ENCODE measurements at regions not wholly inside any gene's neighbourhood (a gene's known extent, or its start where the extent isn't known, plus 50 kb on each side); places are given as distances from the start of the nearest gene placed in this dataset.
"Not testable (repeated sequence)": the region's sequence is repeated elsewhere in the genome, so short reads cannot be mapped to it uniquely, and the experiment has no call there.

GRCh38 chr6:85002847-85003246 lies 238.4 kb upstream of the TBX18 start:
- no peak for DNase-seq

GRCh38 chr6:85000001-85000400 lies 235.6 kb upstream of the TBX18 start:
- no peak for DNase-seq

DNA sequence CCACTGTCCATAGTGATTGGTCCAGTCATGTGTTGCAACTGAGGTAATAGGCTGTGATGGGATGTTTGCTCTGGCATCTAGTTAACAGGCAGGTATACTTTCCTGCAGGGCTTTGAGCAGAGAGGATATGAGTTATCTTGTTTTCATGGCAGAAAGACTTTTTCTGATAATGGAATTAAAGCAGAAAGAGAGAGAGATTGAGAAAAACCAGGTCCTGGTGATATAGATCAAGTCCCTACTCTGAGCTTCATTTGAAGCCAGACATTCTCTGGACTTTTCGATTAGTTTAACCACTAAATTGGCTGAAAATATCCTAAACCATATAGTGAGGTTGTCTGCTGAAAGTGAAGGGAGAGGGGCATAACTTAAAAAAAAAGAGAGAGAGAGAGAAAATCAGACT lies 233.8 kb upstream of the TBX18 start:
- no peak for DNase-seq

DNA sequence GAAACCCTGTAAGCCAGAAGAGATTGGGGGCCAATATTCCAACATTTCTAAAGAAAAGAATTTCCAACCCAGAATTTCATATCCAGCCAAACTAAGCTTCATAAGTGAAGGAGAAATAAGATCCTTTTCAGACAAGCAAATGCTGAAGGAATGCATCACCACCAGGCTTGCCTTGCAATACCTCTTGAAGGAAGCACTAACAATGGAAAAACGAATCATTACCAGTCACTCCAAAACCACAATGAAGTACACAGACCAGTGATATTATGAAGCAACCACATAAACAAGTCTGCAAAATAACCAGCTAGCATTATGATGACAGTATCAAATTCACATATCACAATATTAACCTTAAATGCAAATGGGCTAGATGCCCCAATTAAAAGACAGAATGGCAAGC lies 224.4 kb upstream of the TBX18 start:
- not testable (repeated sequence) for DNase-seq

DNA sequence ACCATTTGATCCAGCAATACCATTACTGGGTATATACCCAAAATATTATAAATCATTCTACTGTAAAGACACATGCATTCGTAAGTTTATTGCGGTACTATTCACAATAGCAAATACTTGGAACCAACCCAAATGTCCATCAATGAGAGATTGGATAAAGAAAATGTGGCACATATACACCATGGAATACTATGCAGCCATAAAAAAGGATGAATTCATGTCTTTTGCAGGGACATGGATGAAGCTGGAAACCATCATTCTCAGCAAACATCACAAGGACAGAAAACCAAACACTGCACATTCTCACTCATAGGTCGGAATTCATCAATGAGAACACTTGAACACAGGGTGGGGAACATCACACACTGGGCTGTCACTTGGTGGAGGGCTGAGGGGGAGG lies 221.1 kb upstream of the TBX18 start:
- DNase-seq, result not testable (repeated sequence)

DNA sequence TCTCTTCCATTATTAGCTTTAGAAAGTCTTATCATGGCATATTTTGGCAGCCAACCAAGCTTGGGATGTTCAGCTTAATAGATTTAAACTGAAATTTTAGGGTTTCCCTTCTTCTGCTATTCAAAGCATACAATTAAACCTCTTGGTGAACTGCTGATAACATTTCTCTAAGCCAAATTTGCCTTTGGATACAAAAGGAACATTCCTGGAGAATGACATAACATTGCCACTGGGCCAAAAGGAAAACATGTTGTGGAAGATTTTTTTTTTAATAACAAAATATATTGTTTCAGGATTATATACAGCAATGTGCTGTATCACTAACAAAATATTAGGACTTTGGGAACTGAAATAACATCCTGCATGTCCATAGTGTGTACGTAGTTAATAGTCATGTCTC lies 215.1 kb upstream of the TBX18 start:
- no peak for DNase-seq

DNA sequence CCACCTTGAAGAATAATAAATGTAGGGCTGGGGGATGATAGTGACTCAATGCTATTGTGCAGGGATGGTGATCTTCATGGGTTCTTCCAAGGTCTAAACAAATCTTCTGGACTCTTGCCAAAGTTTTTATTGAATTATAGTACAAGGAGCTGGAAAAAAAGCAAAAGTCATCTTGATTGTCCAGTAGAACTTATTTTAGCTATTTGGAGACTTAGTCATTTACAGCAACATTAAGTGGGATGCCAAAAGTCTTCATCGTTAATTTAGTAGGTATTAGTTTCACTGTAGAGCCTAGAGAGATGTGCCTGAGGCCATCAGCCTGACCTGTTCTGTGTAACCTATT lies 212.9 kb upstream of the TBX18 start:
- DNase-seq, result no peak

- DNase-seq, result no peak
These were observed 212.3 kb upstream of the TBX18 start for GRCh38 chr6:84976526-84977362.

DNA sequence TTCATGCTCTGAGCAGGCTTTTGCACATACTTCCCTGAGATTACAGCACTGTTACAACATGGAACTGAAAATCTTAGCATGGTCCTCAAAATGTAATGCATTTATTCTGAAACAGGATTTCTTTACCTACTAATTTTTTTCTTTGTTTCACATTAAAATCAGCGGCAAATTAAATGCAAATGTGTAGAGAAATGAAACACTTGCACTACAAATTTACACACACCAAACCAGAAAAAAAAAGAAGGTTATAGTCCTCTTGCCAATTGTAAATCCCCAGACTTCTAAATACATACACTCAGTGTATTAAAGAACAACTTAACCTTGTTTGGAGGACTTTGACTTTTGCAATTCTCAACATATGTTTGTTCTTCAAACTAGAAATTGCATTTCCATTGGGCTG lies 210.9 kb upstream of the TBX18 start:
- DNase-seq, result no peak

- DNase-seq, result no peak
These were observed 209.2 kb upstream of the TBX18 start for GRCh38 chr6:84973606-84974005.

- no peak for DNase-seq
These were observed 203.6 kb upstream of the TBX18 start for GRCh38 chr6:84967965-84968364.

DNA sequence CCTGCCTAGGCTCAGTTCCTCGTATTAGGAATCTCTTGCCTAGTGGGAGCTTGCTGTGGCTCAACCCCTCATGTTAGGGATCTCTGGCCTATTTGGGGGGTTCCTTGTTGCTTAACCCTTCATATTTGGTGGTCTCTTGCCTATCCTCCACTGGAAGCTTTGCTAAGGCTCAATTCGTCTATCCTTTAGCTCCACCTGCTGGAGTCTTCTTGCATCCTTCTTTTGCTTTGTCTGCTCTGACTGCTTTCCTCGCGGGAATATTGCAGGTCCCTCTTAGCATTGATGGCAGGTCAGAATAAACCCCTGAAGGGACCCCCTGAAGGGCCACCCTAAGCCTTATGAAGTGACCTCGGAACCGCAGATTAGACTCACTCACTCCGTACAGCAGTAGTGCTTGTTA lies 203.0 kb upstream of the TBX18 start:
- no peak for DNase-seq

- no peak for DNase-seq
These were observed 188.8 kb upstream of the TBX18 start for GRCh38 chr6:84953111-84953755.

- DNase-seq, result not testable (repeated sequence)
These were observed 180.5 kb upstream of the TBX18 start for GRCh38 chr6:84944926-84945325.

DNA sequence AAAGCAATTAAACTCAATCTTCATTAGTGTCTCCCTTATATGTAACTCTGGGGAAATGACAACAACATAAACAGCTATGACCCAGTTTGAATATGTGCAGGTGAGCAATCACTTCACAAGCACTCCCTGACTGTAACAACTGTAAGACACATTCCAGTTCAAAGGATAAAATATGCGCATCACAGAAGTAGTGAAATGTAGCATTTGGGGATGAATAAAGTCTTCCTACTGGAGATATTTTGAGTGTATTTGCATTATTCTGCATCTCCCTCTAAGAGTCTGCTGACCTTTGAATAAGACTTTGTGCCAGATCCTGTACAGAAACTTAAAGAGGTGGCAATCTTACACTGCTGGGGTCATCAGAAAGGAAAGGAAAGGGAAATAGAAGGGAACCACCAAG lies 179.5 kb upstream of the TBX18 start:
- no peak for DNase-seq

DNA sequence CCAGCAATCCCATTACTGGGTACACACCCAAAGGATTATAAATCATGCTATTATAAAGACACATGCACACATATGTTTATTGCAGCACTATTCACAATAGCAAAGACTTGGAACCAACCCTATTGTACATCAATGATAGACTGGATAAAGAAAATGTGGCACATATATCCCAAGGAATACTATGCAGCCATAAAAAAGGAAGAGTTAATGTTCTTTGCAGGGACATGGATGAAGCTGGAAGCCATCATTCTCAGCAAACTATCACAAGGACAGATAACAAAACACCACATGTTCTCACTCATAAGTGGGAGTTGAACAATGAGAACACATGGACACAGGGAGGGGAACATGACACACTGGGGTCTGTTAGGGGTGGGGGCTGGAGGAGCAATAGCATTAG lies 177.2 kb upstream of the TBX18 start:
- DNase-seq, result not testable (repeated sequence)

- DNase-seq, result no peak
These were observed 164.8 kb upstream of the TBX18 start for GRCh38 chr6:84929212-84929611.

- DNase-seq, result no peak
These were observed 163.2 kb upstream of the TBX18 start for GRCh38 chr6:84927551-84927950.

- DNase-seq, result no peak
These were observed 162.1 kb upstream of the TBX18 start for GRCh38 chr6:84926189-84927155.

DNA sequence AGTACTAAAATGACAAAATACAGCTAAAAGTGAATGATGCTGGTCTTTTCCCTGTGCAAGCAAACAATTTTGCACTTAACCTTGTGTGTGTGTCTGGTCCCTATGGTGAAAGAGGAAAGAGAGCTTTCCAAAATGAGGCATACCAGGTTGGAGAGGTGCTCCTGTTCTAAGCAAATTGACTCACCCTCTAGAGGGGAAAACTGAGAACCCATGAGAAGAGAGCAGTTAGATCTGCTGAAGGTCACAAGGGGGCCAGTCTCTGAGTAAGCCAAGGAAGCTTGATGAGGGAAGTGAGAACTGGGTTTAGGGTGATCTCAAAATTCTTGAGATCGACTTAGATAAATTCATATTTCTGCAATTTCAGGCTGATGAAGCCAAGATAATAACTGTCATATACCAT lies 157.5 kb upstream of the TBX18 start:
- DNase-seq, result no peak

- DNase-seq, result no peak
These were observed 155.6 kb upstream of the TBX18 start for GRCh38 chr6:84920021-84920420.

DNA sequence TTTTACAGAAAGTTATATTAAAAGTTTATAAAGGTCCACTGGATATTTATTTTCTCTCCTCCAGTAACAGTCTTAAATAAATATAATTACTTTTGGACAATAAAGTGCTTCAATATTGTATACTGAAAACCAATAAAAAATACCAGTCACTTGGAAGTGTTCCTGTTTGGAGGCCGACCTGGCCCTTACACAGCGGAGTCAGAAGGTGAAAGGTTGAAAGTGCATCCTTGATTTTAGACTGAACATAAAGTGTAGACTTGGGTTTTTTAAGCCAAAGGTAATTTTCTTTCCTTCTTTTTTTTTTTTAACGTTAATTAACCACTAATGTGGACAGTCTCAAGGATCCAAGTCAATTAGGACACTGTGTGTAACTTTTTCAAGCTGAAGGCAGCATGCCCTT lies 152.3 kb upstream of the TBX18 start:
- DNase-seq, result no peak

DNA sequence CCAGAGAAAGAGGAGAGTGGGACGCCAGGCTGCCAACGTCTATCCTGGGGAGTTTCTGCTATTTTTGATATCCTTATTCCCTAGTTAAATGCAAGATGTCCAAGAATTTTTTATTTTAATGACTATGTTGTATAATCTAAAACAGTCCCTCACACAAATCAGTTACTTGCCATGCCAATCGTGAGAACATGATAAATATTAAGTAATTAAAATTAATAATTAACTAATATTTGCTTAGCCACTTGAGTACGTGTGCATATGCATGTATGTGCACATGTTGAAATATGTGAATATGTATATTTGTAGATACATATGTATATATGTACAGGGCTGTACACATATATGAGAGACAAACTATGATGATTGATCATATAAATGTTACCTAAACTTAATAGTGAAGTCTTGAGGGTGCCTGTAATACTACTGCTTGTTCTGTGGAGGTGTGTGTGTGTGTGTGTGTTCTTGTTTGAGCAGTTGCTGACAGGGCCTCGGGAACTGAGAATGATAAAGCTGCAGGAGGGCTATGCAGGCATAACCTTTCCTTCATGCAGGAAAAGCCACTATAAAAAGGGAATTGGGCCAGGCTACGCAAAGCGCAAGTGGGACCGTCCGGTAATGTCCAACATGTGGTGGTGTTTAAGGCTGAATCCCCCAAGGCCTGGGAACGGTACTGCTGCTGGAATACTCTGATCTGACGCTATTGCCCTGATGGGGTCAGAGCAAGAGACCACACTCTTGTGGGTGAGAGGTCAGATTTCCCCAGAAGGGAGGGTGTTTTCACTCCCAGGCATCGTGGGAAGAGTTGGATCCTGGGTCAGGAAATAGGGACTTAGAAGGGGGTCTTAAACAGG lies 148.3 kb upstream of the TBX18 start:
- no peak for DNase-seq

Data from amniotic stem cell (primary cell).